ENCODE measurements at regions not wholly inside any gene's neighbourhood (a gene's known extent, or its start where the extent isn't known, plus 50 kb on each side); places are given as distances from the start of the nearest gene placed in this dataset.

DNA sequence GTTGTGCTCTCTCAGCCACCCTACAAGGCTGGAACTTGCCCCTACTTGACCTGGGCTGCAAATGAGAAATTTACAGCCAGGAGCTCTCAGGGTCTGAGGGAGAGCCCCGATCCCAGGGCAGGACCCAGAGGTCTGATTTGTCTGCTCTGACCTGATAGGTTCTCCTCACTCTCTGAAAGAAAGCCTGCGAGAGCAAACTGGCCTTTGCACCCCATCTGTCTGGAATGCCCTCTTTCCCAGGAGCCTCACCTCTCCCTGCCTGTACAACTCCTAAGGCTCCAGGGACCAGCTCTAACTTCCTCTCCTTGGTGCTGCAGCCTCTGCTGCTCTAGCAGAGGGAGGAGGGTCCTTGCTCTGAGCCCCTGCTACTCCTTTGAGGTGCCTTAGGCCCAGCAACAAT lies 137.8 kb downstream of the UQCRFS1 start:
- TF ChIP-seq, protein P1, sequence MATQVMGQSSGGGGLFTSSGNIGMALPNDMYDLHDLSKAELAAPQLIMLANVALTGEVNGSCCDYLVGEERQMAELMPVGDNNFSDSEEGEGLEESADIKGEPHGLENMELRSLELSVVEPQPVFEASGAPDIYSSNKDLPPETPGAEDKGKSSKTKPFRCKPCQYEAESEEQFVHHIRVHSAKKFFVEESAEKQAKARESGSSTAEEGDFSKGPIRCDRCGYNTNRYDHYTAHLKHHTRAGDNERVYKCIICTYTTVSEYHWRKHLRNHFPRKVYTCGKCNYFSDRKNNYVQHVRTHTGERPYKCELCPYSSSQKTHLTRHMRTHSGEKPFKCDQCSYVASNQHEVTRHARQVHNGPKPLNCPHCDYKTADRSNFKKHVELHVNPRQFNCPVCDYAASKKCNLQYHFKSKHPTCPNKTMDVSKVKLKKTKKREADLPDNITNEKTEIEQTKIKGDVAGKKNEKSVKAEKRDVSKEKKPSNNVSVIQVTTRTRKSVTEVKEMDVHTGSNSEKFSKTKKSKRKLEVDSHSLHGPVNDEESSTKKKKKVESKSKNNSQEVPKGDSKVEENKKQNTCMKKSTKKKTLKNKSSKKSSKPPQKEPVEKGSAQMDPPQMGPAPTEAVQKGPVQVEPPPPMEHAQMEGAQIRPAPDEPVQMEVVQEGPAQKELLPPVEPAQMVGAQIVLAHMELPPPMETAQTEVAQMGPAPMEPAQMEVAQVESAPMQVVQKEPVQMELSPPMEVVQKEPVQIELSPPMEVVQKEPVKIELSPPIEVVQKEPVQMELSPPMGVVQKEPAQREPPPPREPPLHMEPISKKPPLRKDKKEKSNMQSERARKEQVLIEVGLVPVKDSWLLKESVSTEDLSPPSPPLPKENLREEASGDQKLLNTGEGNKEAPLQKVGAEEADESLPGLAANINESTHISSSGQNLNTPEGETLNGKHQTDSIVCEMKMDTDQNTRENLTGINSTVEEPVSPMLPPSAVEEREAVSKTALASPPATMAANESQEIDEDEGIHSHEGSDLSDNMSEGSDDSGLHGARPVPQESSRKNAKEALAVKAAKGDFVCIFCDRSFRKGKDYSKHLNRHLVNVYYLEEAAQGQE (tag by site-specific recombination; IDR thresholded peaks at IDR 0.05): no peak
- TF ChIP-seq ZNF341 (tag by site-specific recombination; IDR thresholded peaks at IDR 0.05; ENCODE audit: low read depth) (no peak), ZBTB17 (tag by site-specific recombination; IDR thresholded peaks at IDR 0.05) (no peak), ZNF121 (tag by site-specific recombination; IDR thresholded peaks at IDR 0.05) (no peak), CTCF (tag by site-specific recombination; IDR thresholded peaks at IDR 0.05) (no peak), ZNF280D (tag by site-specific recombination; IDR thresholded peaks at IDR 0.05) (no peak), ZNF23 (tag by site-specific recombination; IDR thresholded peaks at IDR 0.05; ENCODE audit: borderline replicate concordance) (no peak), ZNF549 (tag by site-specific recombination; IDR thresholded peaks at IDR 0.05) (no peak), HOXA7 (CRISPR knock-in tag; IDR thresholded peaks at IDR 0.05; ENCODE audit: borderline replicate concordance) (no peak), PATZ1 (tag by site-specific recombination; IDR thresholded peaks at IDR 0.05) (no peak), ZNF175 (tag by site-specific recombination; IDR thresholded peaks at IDR 0.05) (no peak), ZBTB20 (tag by site-specific recombination; IDR thresholded peaks at IDR 0.05) (no peak)
